ENCODE measurements at regions not wholly inside any gene's neighbourhood (a gene's known extent, or its start where the extent isn't known, plus 50 kb on each side); places are given as distances from the start of the nearest gene placed in this dataset.

GRCh38 chr18:67408240-67408639 lies 108.3 kb downstream of the DSEL start:
- no peak overlapping the region for H3K27ac ChIP-seq
- no peaks in the 10 kb centered on the region for H3K4me1 ChIP-seq
- ATAC-seq (no peak), DNase-seq (no peak)
- no peaks in the 10 kb centered on the region for H3K36me3 ChIP-seq (ENCODE audit: insufficient read depth in 1 of 2, low read depth in 1 of 2)
- no peaks in the 10 kb centered on the region for H3K27me3 ChIP-seq (ENCODE audit: insufficient read depth in 3 of 3, low read length in 2 of 3)
- no peak overlapping the region for H3K4me3 ChIP-seq
- no peak for TF ChIP-seq CTCF (IDR thresholded peaks at IDR 0.05)
- 55 to 68% (median 68%) methylated on average over 1 of the region's 1 CpG for WGBS, 3 donors
- intact Hi-C loops (cut with DNase I) = no loop called here
- no peaks in the 10 kb centered on the region for H3K9me3 ChIP-seq

GRCh38 chr18:67406714-67407113 lies 109.8 kb downstream of the DSEL start:
- TF ChIP-seq CTCF (IDR thresholded peaks at IDR 0.05) = no peak
- intact Hi-C loops (cut with DNase I) = no loop called here
- Histone ChIP-seq H3K27ac (no peak overlapping the region), H3K27me3 (ENCODE audit: insufficient read depth in 3 of 3, low read length in 2 of 3) (no peaks in the 10 kb centered on the region), H3K4me1 (no peaks in the 10 kb centered on the region), H3K36me3 (ENCODE audit: insufficient read depth in 1 of 2, low read depth in 1 of 2) (no peaks in the 10 kb centered on the region), H3K4me3 (no peak overlapping the region), H3K9me3 (no peaks in the 10 kb centered on the region)
- DNase-seq (no peak), ATAC-seq (no peak)
- WGBS, 3 donors = 63 to 77% (median 71%) methylated on average over 2 of the region's 2 CpGs

- Histone ChIP-seq H3K36me3 (ENCODE audit: insufficient read depth in 1 of 2, low read depth in 1 of 2) (no peaks in the 10 kb centered on the region), H3K27ac (no peak overlapping the region), H3K4me1 (no peaks in the 10 kb centered on the region), H3K27me3 (ENCODE audit: insufficient read depth in 3 of 3, low read length in 2 of 3) (no peaks in the 10 kb centered on the region), H3K9me3 (no peaks in the 10 kb centered on the region), H3K4me3 (no peak overlapping the region)
- ATAC-seq = no peak
- intact Hi-C loops (cut with DNase I) = no loop called here
- DNase-seq = no peak
- no peak for TF ChIP-seq CTCF (IDR thresholded peaks at IDR 0.05)
- 19 to 36% (median 21%) methylated on average over 1 of the region's 1 CpG for WGBS, 3 donors
Measured at GRCh38 chr18:67402543-67402942, 114.0 kb downstream of the DSEL start.

- 73 to 78% (median 75%) methylated on average over 4 of the region's 4 CpGs for WGBS, 3 donors
- DNase-seq (no peak), ATAC-seq (no peak)
- TF ChIP-seq CTCF (IDR thresholded peaks at IDR 0.05) = no peak
- Histone ChIP-seq H3K9me3 (no peaks in the 10 kb centered on the region), H3K27ac (no peak overlapping the region), H3K4me3 (no peak overlapping the region), H3K4me1 (no peaks in the 10 kb centered on the region), H3K36me3 (ENCODE audit: insufficient read depth in 1 of 2, low read depth in 1 of 2) (no peaks in the 10 kb centered on the region), H3K27me3 (ENCODE audit: insufficient read depth in 3 of 3, low read length in 2 of 3) (no peaks in the 10 kb centered on the region)
- intact Hi-C loops (cut with DNase I) = no loop called here
Measured at GRCh38 chr18:67400502-67401117, 115.9 kb downstream of the DSEL start.

- no peaks in the 10 kb centered on the region for H3K36me3 ChIP-seq (ENCODE audit: insufficient read depth in 1 of 2, low read depth in 1 of 2)
- no peak overlapping the region for H3K4me3 ChIP-seq
- no peak for TF ChIP-seq CTCF (IDR thresholded peaks at IDR 0.05)
- no peak for DNase-seq
- no peaks in the 10 kb centered on the region for H3K27me3 ChIP-seq (ENCODE audit: insufficient read depth in 3 of 3, low read length in 2 of 3)
- H3K9me3 ChIP-seq = no peaks in the 10 kb centered on the region
- no peak overlapping the region for H3K27ac ChIP-seq
- 68 to 81% (median 77%) methylated on average over 3 of the region's 3 CpGs for WGBS, 3 donors
- intact Hi-C loops (cut with DNase I) = no loop called here
- ATAC-seq = no peak
- no peaks in the 10 kb centered on the region for H3K4me1 ChIP-seq
Measured at GRCh38 chr18:67386032-67386431, 130.5 kb downstream of the DSEL start.
